DMS53 treated with DMSO at 0.1 percent for 48 hours (cell line): ENCODE measurements at regions not wholly inside any gene's neighbourhood (a gene's known extent, or its start where the extent isn't known, plus 50 kb on each side); places are given as distances from the start of the nearest gene placed in this dataset.
"Not testable (repeated sequence)": the region's sequence is repeated elsewhere in the genome, so short reads cannot be mapped to it uniquely, and the experiment has no call there.

ENCODE experiments used
- DNase-seq: peaks from one replicate; lab custom pipeline; 2025; ENCODE audit not compliant: unreplicated experiment; lab: John Stamatoyannopoulos, UW

GRCh38 chr2:7140306-7140705 lies 223.1 kb downstream of the RNF144A start:
- DNase-seq: no peak

- no peak for DNase-seq
Measured at GRCh38 chr2:7145707-7146106, 228.5 kb downstream of the RNF144A start.

GRCh38 chr2:7146151-7146550 lies 228.9 kb downstream of the RNF144A start:
- no peak for DNase-seq

GRCh38 chr2:7154656-7155055 lies 237.4 kb downstream of the RNF144A start:
- no peak for DNase-seq

- no peak for DNase-seq
Measured at GRCh38 chr2:7161501-7161900, 244.3 kb downstream of the RNF144A start.

GRCh38 chr2:7165736-7166135 lies 248.5 kb downstream of the RNF144A start:
- DNase-seq: no peak

- DNase-seq: no peak
Measured at GRCh38 chr2:7167801-7168411, 250.7 kb downstream of the RNF144A start.

- peak; percentile 39 for DNase-seq
Measured at GRCh38 chr2:7169593-7169992, 252.4 kb downstream of the RNF144A start.

- DNase-seq: not testable (repeated sequence)
Measured at GRCh38 chr2:7178996-7179395, 261.8 kb downstream of the RNF144A start.

GRCh38 chr2:7180638-7181370 lies 263.6 kb downstream of the RNF144A start:
- DNase-seq: no peak

- DNase-seq: no peak
Measured at GRCh38 chr2:7182525-7182924, 265.3 kb downstream of the RNF144A start.

- DNase-seq: no peak
Measured at GRCh38 chr2:7189106-7189505, 271.9 kb downstream of the RNF144A start.

- no peak for DNase-seq
Measured at GRCh38 chr2:7190587-7191324, 273.5 kb downstream of the RNF144A start.

GRCh38 chr2:7191932-7192331 lies 274.7 kb downstream of the RNF144A start:
- no peak for DNase-seq

GRCh38 chr2:7193457-7193856 lies 276.2 kb downstream of the RNF144A start:
- DNase-seq: no peak

GRCh38 chr2:7194950-7195349 lies 277.7 kb downstream of the RNF144A start:
- DNase-seq: no peak

- no peak for DNase-seq
Measured at GRCh38 chr2:7196883-7197282, 279.7 kb downstream of the RNF144A start.

GRCh38 chr2:7201851-7202250 lies 284.6 kb downstream of the RNF144A start:
- no peak for DNase-seq

GRCh38 chr2:7203056-7203467 lies 285.9 kb downstream of the RNF144A start:
- DNase-seq: peak; percentile 37

- DNase-seq: no peak
Measured at GRCh38 chr2:7205151-7205830, 288.1 kb downstream of the RNF144A start.

- DNase-seq: no peak
Measured at GRCh38 chr2:7206111-7206810, 289.0 kb downstream of the RNF144A start.
